HCT116 (cell line): ENCODE measurements at regions not wholly inside any gene's neighbourhood (a gene's known extent, or its start where the extent isn't known, plus 50 kb on each side); places are given as distances from the start of the nearest gene placed in this dataset.

Source experiments
- ATAC-seq: fragments of 200-7000 bp; cut with Tn5 transposase; 2 replicates; pipeline ENCODE4 v1.9.1; 2020; ENCODE audit warnings: mild to moderate bottlenecking, moderate library complexity
- BruUV-seq: library from RNA; stranded (reverse); fragments of 400-500 nt; replicated peaks from 2 replicates; lab custom pipeline; 2021; lab: Mats Ljungman, UMichigan
- CTCF ChIA-PET: fragments of 300-600 bp; sonication (Branson Sonifier 250); formaldehyde crosslinking; loops from one replicate; lab custom pipeline; 2021; ENCODE audit warnings: antibody characterized with exemption; lab: Charles Lee
- POLR2A ChIA-PET: fragments of 300-600, 350-600 bp; sonication (Branson Sonifier 250); formaldehyde crosslinking; loops from one replicate; lab custom pipeline; 2021; ENCODE audit warnings: antibody characterized with exemption; lab: Charles Lee
- RAD21 ChIA-PET, 2 experiments: fragments of 300-600 bp; sonication (Branson Sonifier 250); formaldehyde crosslinking; loops; one replicate each; lab custom pipeline; 2023; ENCODE audit warnings: low total read pairs in 2 of 2; ENCODE audit not compliant: uncharacterized antibody in 2 of 2, unreplicated experiment in 2 of 2, low non-redundant PET in 1 of 2; lab: Charles Lee
- DNase-seq: peaks from one replicate; pipeline ENCODE4 v3.0.0-alpha.2; 2010; ENCODE audit warnings: low read depth, low spot score
- H2AFZ ChIP-seq: fragments of 200-600 bp; shearing (Covaris generic), sonication (generic); 2 replicates; pipeline ENCODE4 v1.6.1; 2017; ENCODE audit warnings: low read depth, mixed run types, mixed read lengths, antibody characterized with exemption, low read length; ENCODE audit not compliant: poor library complexity, severe bottlenecking
- H3K27ac ChIP-seq: 2 replicates; pipeline ENCODE4 v1.5.1; 2012; ENCODE audit warnings: low read depth, low read length
- H3K27me3 ChIP-seq: fragments of 200-600 bp; sonication (generic); 2 replicates; pipeline ENCODE4 v1.6.1; 2016; ENCODE audit warnings: mixed run types, low read length, mixed read lengths; ENCODE audit not compliant: insufficient read depth
- H3K36me3 ChIP-seq, 2 experiments: fragments of 200-500 bp in 1 of 2; fragments of 200-600 bp in 1 of 2; sonication (Bioruptor generic) in 1 of 2; sonication (generic) in 1 of 2; 2 replicates each; pipeline versions ENCODE4 v1.5.1 to v1.6.1; 2014 to 2016; ENCODE audit warnings: low read length in 2 of 2, inconsistent platforms in 1 of 2, mixed read lengths in 1 of 2, mixed run types in 1 of 2; ENCODE audit not compliant: insufficient read depth in 2 of 2, control insufficient read depth in 1 of 2
- H3K4me1 ChIP-seq, 2 experiments: fragments of 200-600 bp in 1 of 2; sonication (generic) in 1 of 2; 2 replicates each; pipeline versions ENCODE4 v1.5.1 to v1.6.1; 2012 to 2017; ENCODE audit warnings: low read length in 2 of 2, inconsistent platforms in 1 of 2, mild to moderate bottlenecking in 1 of 2, mixed read lengths in 1 of 2, mixed run types in 1 of 2, moderate library complexity in 1 of 2; ENCODE audit not compliant: insufficient read depth in 2 of 2, control insufficient read depth in 1 of 2
- H3K4me2 ChIP-seq: fragments of 200-600 bp; sonication (generic); 2 replicates; pipeline ENCODE4 v1.6.1; 2017; ENCODE audit warnings: mixed run types, low read length, mixed read lengths
- H3K4me3 ChIP-seq, 2 experiments: fragments of 200-600 bp in 1 of 2; sonication (generic) in 1 of 2; replicated peaks in 1 of 2; 2 replicates each; pipeline ENCODE4 v1.5.1; 2011 to 2016; ENCODE audit warnings: low read length in 2 of 2, control low read depth in 1 of 2, low read depth in 1 of 2, mild to moderate bottlenecking in 1 of 2, mixed read lengths in 1 of 2, mixed run types in 1 of 2
- H3K79me2 ChIP-seq: fragments of 200-600 bp; sonication (generic); 2 replicates; pipeline ENCODE4 v1.6.1; 2017; ENCODE audit warnings: mild to moderate bottlenecking, mixed run types, low read length, moderate library complexity, mixed read lengths; ENCODE audit not compliant: insufficient read depth
- H3K9ac ChIP-seq: fragments of 200-600 bp; sonication (generic); 2 replicates; pipeline ENCODE4 v1.6.1; 2016; ENCODE audit warnings: low read length, mixed read lengths
- H3K9me2 ChIP-seq: fragments of 200-600 bp; sonication (generic), shearing (Covaris generic); 2 replicates; pipeline ENCODE4 v1.6.1; 2017; ENCODE audit warnings: mixed run types, mild to moderate bottlenecking, moderate library complexity; ENCODE audit not compliant: insufficient read depth
- H3K9me3 ChIP-seq, 2 experiments: fragments of 200-500 bp in 1 of 2; fragments of 200-600 bp in 1 of 2; sonication (Bioruptor generic) in 1 of 2; sonication (generic) in 1 of 2; 2 replicates each; pipeline ENCODE4 v1.6.1; 2014 to 2017; ENCODE audit warnings: low read length in 2 of 2, mixed read lengths in 2 of 2, inconsistent platforms in 1 of 2, low read depth in 1 of 2, mild to moderate bottlenecking in 1 of 2, mixed run types in 1 of 2, moderate library complexity in 1 of 2; ENCODE audit not compliant: control insufficient read depth in 1 of 2, insufficient read depth in 1 of 2
- H4K20me1 ChIP-seq: fragments of 200-600 bp; sonication (generic), shearing (Covaris generic); 2 replicates; pipeline ENCODE4 v1.6.1; 2017; ENCODE audit warnings: mixed run types, mild to moderate bottlenecking, moderate library complexity; ENCODE audit not compliant: insufficient read depth
- CBX3 ChIP-seq: IDR thresholded peaks from 2 replicates; pipeline ENCODE4 v1.6.1; 2012; ENCODE audit warnings: low read depth
- CEBPB ChIP-seq: IDR thresholded peaks from 2 replicates; pipeline ENCODE4 v1.6.1; 2012; ENCODE audit warnings: low read depth
- CTCF ChIP-seq, 3 experiments: fragments of 200-600 bp in 1 of 3; sonication (generic) in 1 of 3; IDR thresholded peaks in 2 of 3; conservative IDR thresholded peaks in 1 of 3; 2 replicates each; pipeline ENCODE4 v1.5.1; 2012 to 2017; ENCODE audit warnings: low read depth in 2 of 3, low read length in 2 of 3, antibody characterized with exemption in 1 of 3, borderline replicate concordance in 1 of 3, control low read depth in 1 of 3, mild to moderate bottlenecking in 1 of 3, mixed read lengths in 1 of 3, mixed run types in 1 of 3, moderate library complexity in 1 of 3; ENCODE audit not compliant: insufficient read depth in 1 of 3
- EGR1 ChIP-seq: IDR thresholded peaks from 2 replicates; pipeline ENCODE4 v1.6.1; 2012; ENCODE audit warnings: low read depth
- ELF1 ChIP-seq: IDR thresholded peaks from 2 replicates; pipeline ENCODE4 v1.6.1; 2012; ENCODE audit warnings: low read depth, borderline replicate concordance
- EZH2 ChIP-seq: fragments of 200-600 bp; sonication (generic); IDR thresholded peaks from 2 replicates; pipeline ENCODE4 v1.6.1; 2017; ENCODE audit warnings: antibody characterized with exemption, mixed run types
- FOSL1 ChIP-seq: IDR thresholded peaks from 2 replicates; pipeline ENCODE4 v1.6.1; 2012; ENCODE audit warnings: low read depth
- JUND ChIP-seq: IDR thresholded peaks from 2 replicates; pipeline ENCODE4 v1.6.1; 2012
- POLR2A ChIP-seq: IDR thresholded peaks from 2 replicates; pipeline ENCODE4 v1.7.0; 2011; ENCODE audit warnings: borderline replicate concordance; ENCODE audit not compliant: insufficient read depth, insufficient read length; ENCODE audit errors: extremely low read depth
- POLR2AphosphoS5 ChIP-seq: IDR thresholded peaks from 2 replicates; pipeline ENCODE4 v1.6.1; 2011; ENCODE audit warnings: mild to moderate bottlenecking, low read depth, low read length, moderate library complexity
- RAD21 ChIP-seq: IDR thresholded peaks from 2 replicates; pipeline ENCODE4 v1.6.1; 2012; ENCODE audit warnings: low read depth, mild to moderate bottlenecking
- SRF ChIP-seq: IDR thresholded peaks from 2 replicates; pipeline ENCODE4 v1.6.1; 2012; ENCODE audit warnings: low read depth
- YY1 ChIP-seq: IDR thresholded peaks from 2 replicates; pipeline ENCODE4 v1.6.1; 2011; ENCODE audit warnings: low read length, low read depth, moderate library complexity, mild to moderate bottlenecking; ENCODE audit not compliant: insufficient replicate concordance; ENCODE audit errors: extremely low read depth
- ZBTB33 ChIP-seq: IDR thresholded peaks from 2 replicates; pipeline ENCODE4 v1.6.1; 2011; ENCODE audit warnings: mild to moderate bottlenecking, low read length, moderate library complexity; ENCODE audit not compliant: insufficient replicate concordance; ENCODE audit errors: extremely low read depth
- ZFX ChIP-seq: fragments of 450-650 bp; IDR thresholded peaks from 2 replicates; pipeline ENCODE4 v1.6.1; 2017
- ZNF274 ChIP-seq: fragments of 200-500 bp; sonication (Bioruptor generic); IDR thresholded peaks from 2 replicates; pipeline ENCODE4 v1.6.1; 2014; ENCODE audit warnings: mild to moderate bottlenecking, low read depth, low read length, inconsistent platforms
- intact Hi-C: fragments of 100-400 bp; cut with micrococcal nuclease; formaldehyde crosslinking; loops from 2 replicates; pipeline ENCODE4 v1.10.0; 2022
- TF ChIP-seq, protein P1 (sequence below): IDR thresholded peaks from 2 replicates; pipeline ENCODE4 v1.6.1; 2012; ENCODE audit warnings: low read depth
- TF ChIP-seq, protein P2 (sequence below): IDR thresholded peaks from 2 replicates; pipeline ENCODE4 v1.6.1; 2012

- RAD21 ChIA-PET = no interaction called here
Observed at GRCh38 chr6:105874835-105875626, 211.1 kb upstream of the PRDM1 start.

More at GRCh38 chr6:105874835-105875626, 211.1 kb upstream of the PRDM1 start:
- intact Hi-C loops = no loop called here
- Histone ChIP-seq H3K4me3 (no peak overlapping the region), H3K9me2 (no peaks in the 10 kb centered on the region), H3K79me2 (no peaks in the 10 kb centered on the region), H3K27ac (no peak overlapping the region), H3K36me3 (no peaks in the 10 kb centered on the region), H3K9me3 (no peaks in the 10 kb centered on the region), H3K4me1 (no peaks in the 10 kb centered on the region), H3K4me2 (no peak overlapping the region), H4K20me1 (no peaks in the 10 kb centered on the region), H3K27me3 (no peaks in the 10 kb centered on the region), H3K9ac (no peak overlapping the region), H2AFZ (no peak overlapping the region)
- DNase-seq (no peak), ATAC-seq (no peak)
- TF ChIP-seq CBX3 (no peak), FOSL1 (no peak), CTCF (IDR thresholded peaks at IDR 0.05 in 2 of 3, conservative IDR thresholded peaks at IDR 0.05 in 1 of 3; ENCODE audit: borderline replicate concordance in 1 of 3, insufficient read depth in 1 of 3, low read depth in 2 of 3, low read length in 2 of 3) (no peak), ZNF274 (no peak), EZH2 (no peak), CEBPB (no peak), ZBTB33 (no peak), SRF (no peak), POLR2A (no peak), RAD21 (no peak), ZFX (no peak), JUND (no peak), EGR1 (no peak), POLR2AphosphoS5 (no peak), YY1 (no peak), ELF1 (no peak)
- TF ChIP-seq, protein P1, sequence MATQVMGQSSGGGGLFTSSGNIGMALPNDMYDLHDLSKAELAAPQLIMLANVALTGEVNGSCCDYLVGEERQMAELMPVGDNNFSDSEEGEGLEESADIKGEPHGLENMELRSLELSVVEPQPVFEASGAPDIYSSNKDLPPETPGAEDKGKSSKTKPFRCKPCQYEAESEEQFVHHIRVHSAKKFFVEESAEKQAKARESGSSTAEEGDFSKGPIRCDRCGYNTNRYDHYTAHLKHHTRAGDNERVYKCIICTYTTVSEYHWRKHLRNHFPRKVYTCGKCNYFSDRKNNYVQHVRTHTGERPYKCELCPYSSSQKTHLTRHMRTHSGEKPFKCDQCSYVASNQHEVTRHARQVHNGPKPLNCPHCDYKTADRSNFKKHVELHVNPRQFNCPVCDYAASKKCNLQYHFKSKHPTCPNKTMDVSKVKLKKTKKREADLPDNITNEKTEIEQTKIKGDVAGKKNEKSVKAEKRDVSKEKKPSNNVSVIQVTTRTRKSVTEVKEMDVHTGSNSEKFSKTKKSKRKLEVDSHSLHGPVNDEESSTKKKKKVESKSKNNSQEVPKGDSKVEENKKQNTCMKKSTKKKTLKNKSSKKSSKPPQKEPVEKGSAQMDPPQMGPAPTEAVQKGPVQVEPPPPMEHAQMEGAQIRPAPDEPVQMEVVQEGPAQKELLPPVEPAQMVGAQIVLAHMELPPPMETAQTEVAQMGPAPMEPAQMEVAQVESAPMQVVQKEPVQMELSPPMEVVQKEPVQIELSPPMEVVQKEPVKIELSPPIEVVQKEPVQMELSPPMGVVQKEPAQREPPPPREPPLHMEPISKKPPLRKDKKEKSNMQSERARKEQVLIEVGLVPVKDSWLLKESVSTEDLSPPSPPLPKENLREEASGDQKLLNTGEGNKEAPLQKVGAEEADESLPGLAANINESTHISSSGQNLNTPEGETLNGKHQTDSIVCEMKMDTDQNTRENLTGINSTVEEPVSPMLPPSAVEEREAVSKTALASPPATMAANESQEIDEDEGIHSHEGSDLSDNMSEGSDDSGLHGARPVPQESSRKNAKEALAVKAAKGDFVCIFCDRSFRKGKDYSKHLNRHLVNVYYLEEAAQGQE = no peak
- TF ChIP-seq, protein P2, sequence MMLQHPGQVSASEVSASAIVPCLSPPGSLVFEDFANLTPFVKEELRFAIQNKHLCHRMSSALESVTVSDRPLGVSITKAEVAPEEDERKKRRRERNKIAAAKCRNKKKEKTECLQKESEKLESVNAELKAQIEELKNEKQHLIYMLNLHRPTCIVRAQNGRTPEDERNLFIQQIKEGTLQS = no peak
- CTCF ChIA-PET = no interaction called here
- POLR2A ChIA-PET = no interaction called here
- BruUV-seq = no TSS peak
